Thoracic aorta (tissue), 2 donors: ENCODE measurements at regions not wholly inside any gene's neighbourhood (a gene's known extent, or its start where the extent isn't known, plus 50 kb on each side); places are given as distances from the start of the nearest gene placed in this dataset.

Source experiments
- ATAC-seq: fragments of 150-250 bp; one replicate; pipeline ENCODE4 v1.8.0; 2017; ENCODE audit warnings: low read depth; ENCODE audit not compliant: insufficient number of reproducible peaks, low FRiP score
- DNase-seq: peaks from one replicate; pipeline ENCODE4 v3.0.0-alpha.2; 2020; ENCODE audit warnings: low spot score
- H3K27ac ChIP-seq, 2 donors: fragments of 200-600 bp; sonication (generic); 1 replicate in 1 of 2; 2 replicates in 1 of 2; pipeline ENCODE4 v1.5.1; 2016; ENCODE audit warnings: mild to moderate bottlenecking in 2 of 2, moderate library complexity in 2 of 2
- H3K27me3 ChIP-seq: fragments of 200-600 bp; sonication (generic); replicated peaks from 2 replicates; pipeline ENCODE4 v1.6.0; 2016; ENCODE audit warnings: mild to moderate bottlenecking; ENCODE audit not compliant: insufficient read depth
- H3K36me3 ChIP-seq: fragments of 200-600 bp; sonication (generic); one replicate; pipeline ENCODE4 v1.5.1; 2016
- H3K4me1 ChIP-seq, 2 donors: fragments of 200-600 bp; sonication (generic); 1 replicate in 1 of 2; 2 replicates in 1 of 2; pipeline versions ENCODE4 v1.5.1 to v1.6.0; 2016; ENCODE audit warnings: low read depth in 2 of 2, mild to moderate bottlenecking in 1 of 2; ENCODE audit not compliant: control insufficient read depth in 1 of 2
- H3K4me3 ChIP-seq: fragments of 200-600 bp; sonication (generic); 2 replicates; pipeline ENCODE4 v1.5.1; 2016; ENCODE audit warnings: mild to moderate bottlenecking
- H3K9me3 ChIP-seq: fragments of 200-600 bp; sonication (generic); 2 replicates; pipeline ENCODE4 v1.5.1; 2016
- TF ChIP-seq, protein P1 (sequence below): fragments of 200-600 bp; sonication (generic); IDR thresholded peaks from one replicate; pipeline ENCODE4 v1.5.1; 2019; ENCODE audit warnings: antibody characterized with exemption

DNA sequence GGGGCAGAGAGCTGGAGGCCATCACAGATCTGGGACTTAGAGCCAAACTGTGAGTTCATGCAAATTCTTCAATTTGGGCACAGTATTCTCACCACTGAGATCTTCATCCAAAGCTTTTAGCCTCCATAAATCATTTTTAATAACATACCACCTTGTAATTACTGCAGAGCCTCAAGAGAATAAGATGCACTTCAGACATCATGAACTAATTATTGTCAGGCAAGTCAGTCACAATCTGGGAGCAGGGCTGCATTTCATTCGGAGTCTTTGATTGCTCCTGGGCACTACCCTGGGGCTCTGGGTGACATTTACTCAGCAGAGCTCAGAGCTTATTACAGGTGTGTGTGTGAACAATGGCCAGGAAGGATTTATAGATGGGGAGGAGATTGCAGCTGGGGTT lies 623.7 kb downstream of the PTPRU start:
- Histone ChIP-seq H3K4me1 (no peaks in the 10 kb centered on the region), H3K36me3 (no peaks in the 10 kb centered on the region), H3K9me3 (no peaks in the 10 kb centered on the region), H3K27me3 (no peaks in the 10 kb centered on the region), H3K27ac (no peak overlapping the region), H3K4me3 (no peak overlapping the region)
- TF ChIP-seq, protein P1, sequence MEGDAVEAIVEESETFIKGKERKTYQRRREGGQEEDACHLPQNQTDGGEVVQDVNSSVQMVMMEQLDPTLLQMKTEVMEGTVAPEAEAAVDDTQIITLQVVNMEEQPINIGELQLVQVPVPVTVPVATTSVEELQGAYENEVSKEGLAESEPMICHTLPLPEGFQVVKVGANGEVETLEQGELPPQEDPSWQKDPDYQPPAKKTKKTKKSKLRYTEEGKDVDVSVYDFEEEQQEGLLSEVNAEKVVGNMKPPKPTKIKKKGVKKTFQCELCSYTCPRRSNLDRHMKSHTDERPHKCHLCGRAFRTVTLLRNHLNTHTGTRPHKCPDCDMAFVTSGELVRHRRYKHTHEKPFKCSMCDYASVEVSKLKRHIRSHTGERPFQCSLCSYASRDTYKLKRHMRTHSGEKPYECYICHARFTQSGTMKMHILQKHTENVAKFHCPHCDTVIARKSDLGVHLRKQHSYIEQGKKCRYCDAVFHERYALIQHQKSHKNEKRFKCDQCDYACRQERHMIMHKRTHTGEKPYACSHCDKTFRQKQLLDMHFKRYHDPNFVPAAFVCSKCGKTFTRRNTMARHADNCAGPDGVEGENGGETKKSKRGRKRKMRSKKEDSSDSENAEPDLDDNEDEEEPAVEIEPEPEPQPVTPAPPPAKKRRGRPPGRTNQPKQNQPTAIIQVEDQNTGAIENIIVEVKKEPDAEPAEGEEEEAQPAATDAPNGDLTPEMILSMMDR: no peak
- DNase-seq (no peak), ATAC-seq (no peak)

DNA sequence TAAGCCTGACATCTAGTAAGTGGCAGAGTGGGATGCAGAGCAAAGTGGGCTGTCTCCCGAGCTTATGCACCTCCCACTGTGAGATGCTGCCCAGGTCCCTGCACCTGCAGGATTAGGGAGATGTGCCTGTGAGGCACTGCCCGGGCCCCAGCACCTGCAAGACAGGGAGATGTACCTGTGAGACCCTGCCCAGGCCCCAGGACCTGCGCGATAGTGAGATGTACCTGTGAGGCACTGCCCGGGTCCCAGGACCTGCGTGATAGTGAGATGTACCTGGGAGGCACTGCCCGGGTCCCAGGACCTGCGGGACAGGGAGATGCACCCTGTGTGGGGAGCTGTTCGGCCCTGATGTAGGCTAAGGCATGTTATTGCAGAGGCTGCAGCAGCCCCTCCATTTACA lies 622.8 kb downstream of the PTPRU start:
- no peaks in the 10 kb centered on the region for H3K27me3 ChIP-seq
- no peak for ATAC-seq
- no peak overlapping the region for H3K27ac ChIP-seq

DNA sequence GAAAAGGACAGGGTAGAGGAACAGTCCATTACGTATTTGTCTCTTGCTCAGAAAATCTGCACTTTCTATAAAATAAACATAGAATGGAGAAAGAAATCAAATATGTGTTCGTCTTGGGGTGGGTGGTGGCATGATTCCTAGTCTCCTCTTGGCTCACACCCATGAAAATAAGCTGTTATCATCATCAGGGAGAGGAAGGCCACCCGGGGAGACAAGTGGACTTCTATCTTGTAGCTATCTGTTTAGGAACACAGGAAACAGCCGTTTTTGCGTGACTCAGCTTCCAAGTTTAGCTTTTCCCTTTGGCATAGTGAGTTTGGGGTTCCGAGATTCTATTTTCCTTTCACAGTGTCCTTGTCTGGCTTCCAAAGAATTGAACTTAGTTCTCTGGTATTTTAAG lies 622.3 kb downstream of the PTPRU start:
- TF ChIP-seq, protein P1: no peak
- Histone ChIP-seq H3K27me3 (no peaks in the 10 kb centered on the region), H3K4me3 (no peak overlapping the region), H3K9me3 (no peaks in the 10 kb centered on the region), H3K36me3 (no peaks in the 10 kb centered on the region), H3K4me1 (no peaks in the 10 kb centered on the region), H3K27ac (no peak overlapping the region)
- DNase-seq: no peak
- ATAC-seq: no peak

More for the DNA sequence above, 622.8 kb downstream of the PTPRU start:
- Histone ChIP-seq H3K4me1 (no peaks in the 10 kb centered on the region), H3K9me3 (no peaks in the 10 kb centered on the region), H3K36me3 (no peaks in the 10 kb centered on the region), H3K4me3 (no peak overlapping the region)
- TF ChIP-seq, protein P1: no peak
- no peak for DNase-seq

DNA sequence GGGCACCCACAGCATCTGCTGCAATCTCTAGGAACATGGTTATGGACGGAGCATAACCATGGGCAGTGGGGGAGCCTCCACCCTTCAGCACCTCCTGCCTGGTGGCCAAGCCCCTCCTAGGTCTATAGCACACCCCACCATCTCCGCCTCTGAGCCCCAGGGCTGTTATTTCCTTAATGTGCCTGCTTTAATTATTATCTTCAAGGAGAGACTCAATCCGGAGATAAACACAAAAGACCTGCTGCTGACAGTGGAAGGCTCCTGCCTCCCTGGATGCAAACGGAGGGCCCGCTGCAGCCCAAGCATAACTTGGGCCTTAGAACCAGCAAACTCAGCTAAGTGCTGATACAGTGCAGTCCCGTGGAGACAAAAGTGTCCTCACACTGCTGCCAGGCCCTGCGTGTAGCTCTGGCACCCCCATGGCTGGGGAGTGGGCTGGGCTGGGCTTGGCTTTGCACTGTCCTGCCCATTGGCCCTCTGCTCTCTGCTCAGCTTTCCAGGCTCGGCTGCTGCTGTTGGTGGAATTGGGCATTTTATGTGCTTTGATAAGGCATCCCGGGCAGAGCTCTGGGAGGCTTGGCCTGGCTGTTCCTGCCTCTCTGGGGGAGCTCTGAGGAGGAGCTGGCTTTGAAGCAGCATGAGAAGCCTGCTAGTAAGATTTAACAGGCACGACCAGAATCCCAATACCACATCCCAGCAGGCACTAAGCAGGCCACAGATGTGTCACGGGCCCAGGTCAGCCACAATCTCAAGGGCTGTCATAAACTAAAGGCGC lies 620.2 kb downstream of the PTPRU start:
- H3K9me3 ChIP-seq: no peaks in the 10 kb centered on the region
- H3K27me3 ChIP-seq: no peaks in the 10 kb centered on the region
- no peaks in the 10 kb centered on the region for H3K4me1 ChIP-seq
- H3K27ac ChIP-seq: no peak overlapping the region
- ATAC-seq (no peak), DNase-seq (no peak)
- no peak overlapping the region for H3K4me3 ChIP-seq
- no peaks in the 10 kb centered on the region for H3K36me3 ChIP-seq
- TF ChIP-seq, protein P1: no peak

DNA sequence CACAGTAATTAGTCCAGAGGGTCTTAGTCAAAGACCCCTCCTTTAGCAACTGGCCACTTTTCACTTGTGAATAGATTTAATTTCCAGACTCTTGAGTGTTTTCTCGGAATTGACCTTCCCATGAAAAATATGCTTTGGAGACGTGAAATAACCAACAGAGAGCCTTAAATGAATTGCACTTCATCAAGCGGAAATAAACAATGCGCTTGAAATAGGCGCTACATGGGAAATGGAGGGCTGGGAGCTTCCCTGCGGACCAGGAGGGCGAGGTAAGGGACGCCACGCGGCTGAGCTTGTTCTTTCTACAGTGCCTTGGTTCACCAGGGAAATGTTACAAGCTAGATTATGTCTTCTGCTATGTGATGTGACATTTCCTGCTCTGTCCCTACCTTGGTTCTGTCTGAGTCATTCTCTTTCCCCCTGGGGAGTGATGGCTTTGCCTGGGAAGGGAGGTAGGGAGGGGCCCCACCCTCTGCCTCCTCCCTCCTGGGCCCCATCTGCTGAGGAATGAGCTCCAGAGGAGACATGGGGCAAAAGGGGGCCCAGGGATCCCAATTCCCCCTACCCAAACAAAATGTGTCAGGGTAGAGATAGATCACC lies 619.3 kb downstream of the PTPRU start:
- H3K27ac ChIP-seq: no peak overlapping the region
- DNase-seq (no peak), ATAC-seq (no peak)
- TF ChIP-seq, protein P1: no peak
- H3K4me3 ChIP-seq: no peak overlapping the region
- no peaks in the 10 kb centered on the region for H3K27me3 ChIP-seq
- H3K36me3 ChIP-seq: no peaks in the 10 kb centered on the region
- no peaks in the 10 kb centered on the region for H3K4me1 ChIP-seq
- no peaks in the 10 kb centered on the region for H3K9me3 ChIP-seq
